KOPT-K1 (cell line): ENCODE measurements at regions not wholly inside any gene's neighbourhood (a gene's known extent, or its start where the extent isn't known, plus 50 kb on each side); places are given as distances from the start of the nearest gene placed in this dataset.

Experiments used
- H3K27ac ChIP-seq: fragments of 200-600 bp; sonication (generic); 2 replicates; pipeline ENCODE4 v1.5.1; 2016; ENCODE audit warnings: antibody characterized with exemption, mild to moderate bottlenecking, low read depth, low read length; ENCODE audit not compliant: poor library complexity, severe bottlenecking
- H3K36me3 ChIP-seq: fragments of 200-600 bp; sonication (generic); 2 replicates; pipeline ENCODE4 v1.5.1; 2017; ENCODE audit warnings: antibody characterized with exemption, mild to moderate bottlenecking, low read length, moderate library complexity; ENCODE audit not compliant: insufficient read depth
- H3K9me3 ChIP-seq: fragments of 200-600 bp; sonication (generic); 2 replicates; pipeline ENCODE4 v1.5.1; 2017; ENCODE audit warnings: antibody characterized with exemption, low read length, mild to moderate bottlenecking; ENCODE audit not compliant: insufficient read depth, poor library complexity, severe bottlenecking

- Histone ChIP-seq H3K36me3 (no peaks in the 10 kb centered on the region), H3K9me3 (no peaks in the 10 kb centered on the region)
Measured at GRCh38 chr13:89221557-89222158, 1550.5 kb downstream of the SLITRK5 start.

DNA sequence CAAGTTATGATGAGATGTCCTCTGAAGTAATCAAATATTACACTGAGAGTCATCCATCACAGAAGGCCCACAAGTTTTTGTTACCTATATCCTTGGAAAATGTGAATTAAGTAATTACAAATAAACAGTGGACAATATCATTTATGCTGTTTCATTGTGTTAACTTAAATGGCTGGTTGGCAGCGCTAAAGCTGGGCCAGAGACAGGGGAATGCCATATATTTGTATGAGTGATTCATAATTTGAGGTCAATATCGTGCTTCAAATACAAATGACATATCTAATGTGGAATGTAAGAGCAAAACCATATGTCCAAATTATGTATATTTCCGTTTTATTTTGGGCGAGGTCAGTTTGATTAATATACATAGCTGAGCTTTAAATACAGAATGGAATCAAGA is 1556.2 kb downstream of the SLITRK5 start:
- no peaks in the 10 kb centered on the region for H3K9me3 ChIP-seq
- H3K36me3 ChIP-seq = no peaks in the 10 kb centered on the region
- no peak overlapping the region for H3K27ac ChIP-seq

More at GRCh38 chr13:89221557-89222158, 1550.5 kb downstream of the SLITRK5 start:
- H3K27ac ChIP-seq = no peak overlapping the region

DNA sequence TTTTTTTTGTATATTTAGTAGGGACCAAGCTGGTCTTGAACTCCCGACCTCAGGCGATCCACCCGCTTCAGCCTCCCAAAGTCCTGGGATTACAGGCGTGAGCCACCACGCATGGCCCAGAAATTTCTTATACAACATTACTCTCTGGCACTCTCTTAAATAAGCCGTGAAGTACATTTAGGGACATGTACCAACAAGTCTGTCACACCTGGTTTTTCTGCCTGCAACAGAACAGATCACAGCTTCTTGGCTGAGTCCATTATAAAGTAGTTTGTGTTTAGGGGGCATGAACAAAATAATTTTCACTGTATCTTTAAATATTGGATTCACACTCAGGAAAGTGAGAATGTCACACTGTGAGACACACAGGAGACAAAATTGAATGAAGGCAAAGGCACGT is 1567.3 kb downstream of the SLITRK5 start:
- no peaks in the 10 kb centered on the region for H3K36me3 ChIP-seq
- no peak overlapping the region for H3K27ac ChIP-seq
- H3K9me3 ChIP-seq = no peaks in the 10 kb centered on the region

- Histone ChIP-seq H3K36me3 (no peaks in the 10 kb centered on the region), H3K9me3 (no peaks in the 10 kb centered on the region), H3K27ac (no peak overlapping the region)
Measured at GRCh38 chr13:89239361-89240127, 1568.4 kb downstream of the SLITRK5 start.

DNA sequence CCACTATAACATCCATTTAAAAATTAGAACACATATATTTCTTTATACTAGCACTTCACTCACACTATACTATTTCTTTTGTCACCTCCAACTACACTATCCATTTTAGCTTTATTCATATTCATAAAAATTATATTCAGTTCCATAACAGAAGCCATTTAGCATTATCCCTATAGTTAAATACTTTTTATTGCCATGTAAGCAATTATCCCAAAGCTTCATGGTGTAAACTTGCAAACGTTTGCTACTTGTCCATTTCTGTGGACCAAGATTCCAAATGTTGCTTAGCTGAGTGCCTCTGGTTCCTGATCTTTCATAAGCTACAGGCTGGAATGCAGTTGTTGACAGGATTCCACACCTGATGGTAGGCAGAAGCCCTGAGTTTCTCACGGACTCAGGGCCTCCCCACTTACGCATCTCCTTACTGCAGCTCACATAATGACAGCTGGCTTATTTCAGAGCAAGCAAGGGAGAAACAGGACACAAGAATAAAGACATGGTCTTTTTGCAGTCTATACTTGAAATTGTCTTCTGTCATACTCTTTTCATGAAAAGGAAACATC is 1584.8 kb downstream of the SLITRK5 start:
- Histone ChIP-seq H3K27ac (no peak overlapping the region), H3K36me3 (no peaks in the 10 kb centered on the region), H3K9me3 (peaks cover under 1% of the 10 kb centered on the region)

DNA sequence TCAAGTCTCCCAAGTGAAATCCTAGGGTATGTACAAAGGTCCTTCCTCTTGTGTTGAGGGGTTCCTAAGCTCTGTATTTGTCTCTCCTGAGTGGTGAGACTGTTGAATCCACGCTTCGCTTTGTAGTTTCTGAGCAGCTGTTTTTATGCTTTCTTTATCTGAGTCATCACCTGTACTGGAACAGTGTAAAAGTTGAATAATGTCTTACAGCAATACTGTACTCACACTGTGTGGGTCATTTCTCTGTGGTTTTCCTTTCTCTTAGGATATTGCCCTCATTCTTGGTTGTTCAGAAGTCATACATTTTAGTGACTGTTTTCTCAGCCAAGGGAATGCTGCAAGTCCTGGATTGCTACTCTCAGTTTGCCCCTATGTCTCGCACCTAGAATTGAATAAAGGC is 1596.6 kb downstream of the SLITRK5 start:
- Histone ChIP-seq H3K36me3 (no peaks in the 10 kb centered on the region), H3K27ac (no peak overlapping the region), H3K9me3 (no peaks in the 10 kb centered on the region)

DNA sequence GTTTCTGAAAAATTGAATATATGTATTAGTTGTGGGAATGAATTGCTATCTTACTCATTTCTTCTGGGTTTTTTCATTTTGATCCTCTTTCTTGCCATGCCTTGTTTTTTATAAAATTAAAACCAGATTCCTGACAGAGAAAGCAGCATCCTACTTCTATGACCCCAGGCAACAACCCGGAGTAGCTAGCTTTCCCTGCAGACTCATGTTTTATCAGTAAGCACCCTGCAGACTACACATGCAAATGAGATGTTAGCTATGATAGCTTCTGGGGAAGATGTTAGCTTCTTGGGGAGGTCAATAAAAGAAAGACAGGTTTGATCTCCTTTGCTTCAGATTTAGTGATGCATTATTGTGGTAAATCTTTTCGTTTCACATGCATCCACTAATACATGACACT is 1598.6 kb downstream of the SLITRK5 start:
- no peaks in the 10 kb centered on the region for H3K9me3 ChIP-seq
- H3K36me3 ChIP-seq = no peaks in the 10 kb centered on the region
- H3K27ac ChIP-seq = no peak overlapping the region

DNA sequence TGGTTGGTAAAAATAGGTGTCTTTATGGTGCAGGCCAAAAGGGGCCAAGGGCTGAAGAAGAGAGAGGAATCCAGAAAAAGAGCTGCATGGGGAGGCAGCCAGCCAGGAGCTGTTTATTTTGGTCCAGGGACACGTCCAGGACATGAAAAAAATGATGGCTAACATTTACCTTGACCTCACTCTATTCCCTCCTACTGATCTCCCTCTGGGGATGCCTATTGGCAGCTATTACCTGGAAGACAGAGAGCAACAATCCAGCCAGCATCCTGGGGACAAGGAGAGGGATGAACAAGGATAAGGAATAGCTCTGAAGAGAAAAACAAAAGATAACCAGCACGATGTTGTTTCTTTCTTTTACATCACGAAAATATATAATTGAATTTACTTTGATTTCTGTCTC is 1599.6 kb downstream of the SLITRK5 start:
- no peaks in the 10 kb centered on the region for H3K36me3 ChIP-seq
- H3K27ac ChIP-seq = no peak overlapping the region
- H3K9me3 ChIP-seq = no peaks in the 10 kb centered on the region

DNA sequence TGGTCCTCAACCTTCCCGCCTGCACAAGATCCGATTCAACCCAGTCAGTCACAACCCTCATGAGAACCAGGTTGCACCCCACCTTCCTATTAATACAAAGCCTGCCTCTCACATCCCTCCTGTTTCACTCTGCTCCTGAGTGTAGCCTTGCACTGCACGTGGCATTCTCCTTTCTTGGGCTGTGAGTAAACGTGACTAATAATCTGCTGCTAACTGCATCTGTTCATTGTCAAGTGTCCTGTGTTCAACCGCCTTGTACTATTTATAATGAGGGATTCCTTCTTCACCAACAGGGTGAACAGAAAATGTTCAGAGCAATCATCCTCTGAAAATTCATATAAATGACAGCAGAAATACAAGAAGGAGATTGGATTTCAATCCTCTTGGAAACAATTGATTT is 1608.2 kb downstream of the SLITRK5 start:
- no peak overlapping the region for H3K27ac ChIP-seq
- H3K9me3 ChIP-seq = no peaks in the 10 kb centered on the region
- H3K36me3 ChIP-seq = no peaks in the 10 kb centered on the region

DNA sequence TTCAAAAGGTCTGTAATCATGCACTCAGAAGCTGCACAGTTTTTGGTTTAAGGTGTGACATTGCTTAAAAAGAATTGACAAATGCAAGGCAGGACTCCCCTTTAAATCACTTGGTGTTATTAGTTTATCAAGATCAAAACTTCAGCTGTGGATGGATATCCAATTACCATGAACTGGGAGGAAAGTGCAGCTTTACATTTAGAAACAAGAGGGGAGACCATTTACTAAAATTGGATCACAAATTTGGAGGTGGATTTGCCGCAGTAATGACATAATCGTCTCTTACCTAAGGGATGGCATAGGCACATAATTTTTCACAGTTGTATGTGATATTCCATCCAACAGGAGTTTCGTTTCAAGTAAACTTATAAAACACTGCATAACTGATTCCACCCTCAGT is 1610.2 kb downstream of the SLITRK5 start:
- no peak overlapping the region for H3K27ac ChIP-seq
- no peaks in the 10 kb centered on the region for H3K9me3 ChIP-seq
- H3K36me3 ChIP-seq = no peaks in the 10 kb centered on the region

DNA sequence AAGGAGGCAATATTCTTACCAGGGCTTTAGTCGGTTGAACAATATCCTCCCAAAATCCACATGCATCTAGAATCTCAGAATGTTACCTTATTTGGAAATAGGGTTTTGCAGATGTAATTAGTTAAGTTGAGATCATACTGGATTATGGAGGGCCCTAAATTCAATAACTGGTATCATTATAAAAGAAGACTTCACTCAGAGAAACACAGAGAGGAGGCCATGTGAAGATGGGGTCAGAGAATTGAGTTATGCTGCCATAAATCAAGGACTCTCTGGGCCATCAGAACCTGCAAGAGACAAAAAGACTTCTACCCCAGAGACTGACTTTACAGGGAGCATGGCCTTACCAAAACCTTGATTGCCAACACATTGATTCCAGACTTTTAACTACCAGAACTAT is 1611.1 kb downstream of the SLITRK5 start:
- H3K9me3 ChIP-seq = no peaks in the 10 kb centered on the region
- H3K27ac ChIP-seq = no peak overlapping the region
- H3K36me3 ChIP-seq = no peaks in the 10 kb centered on the region

- Histone ChIP-seq H3K9me3 (no peaks in the 10 kb centered on the region), H3K27ac (no peak overlapping the region)
Measured at GRCh38 chr13:89287381-89287780, 1616.2 kb downstream of the SLITRK5 start.

DNA sequence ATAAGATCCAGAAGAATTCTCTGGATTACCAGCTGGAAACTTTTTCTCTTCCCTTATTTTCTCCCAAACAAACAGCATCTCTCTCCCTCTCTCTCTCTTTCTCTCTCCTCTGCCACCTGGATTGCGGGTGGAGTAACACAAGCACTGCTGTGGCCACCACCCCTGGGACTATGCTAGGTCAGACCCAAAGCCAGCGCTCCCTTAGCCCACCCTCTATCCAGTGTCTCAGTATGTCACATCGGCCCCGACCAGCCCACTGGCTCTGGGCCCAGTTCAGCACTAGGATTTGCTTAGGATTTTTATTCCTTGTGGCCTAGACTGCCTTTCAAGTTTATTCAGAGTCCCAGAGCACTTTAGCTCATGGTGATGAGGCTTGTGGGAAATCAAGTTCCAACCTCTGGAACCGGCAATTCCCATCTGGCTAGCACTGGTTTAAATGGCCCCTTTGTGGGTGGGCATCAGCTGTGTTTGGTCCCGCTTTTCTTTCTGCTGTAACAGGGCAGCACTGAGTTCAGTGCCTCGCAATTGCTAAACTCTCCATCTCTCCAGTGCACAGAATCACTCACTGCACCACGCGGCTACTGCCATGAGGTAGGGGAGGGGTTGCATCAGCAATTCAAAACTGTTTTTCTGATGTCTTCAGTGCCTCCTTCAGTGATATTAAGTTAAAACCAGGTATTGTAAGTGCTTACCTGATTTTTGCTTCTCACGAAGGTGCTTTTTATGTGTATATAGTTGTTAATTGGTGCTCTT is 1623.1 kb downstream of the SLITRK5 start:
- Histone ChIP-seq H3K36me3 (no peaks in the 10 kb centered on the region), H3K9me3 (no peaks in the 10 kb centered on the region)

More at GRCh38 chr13:89287381-89287780, 1616.2 kb downstream of the SLITRK5 start:
- no peaks in the 10 kb centered on the region for H3K36me3 ChIP-seq

DNA sequence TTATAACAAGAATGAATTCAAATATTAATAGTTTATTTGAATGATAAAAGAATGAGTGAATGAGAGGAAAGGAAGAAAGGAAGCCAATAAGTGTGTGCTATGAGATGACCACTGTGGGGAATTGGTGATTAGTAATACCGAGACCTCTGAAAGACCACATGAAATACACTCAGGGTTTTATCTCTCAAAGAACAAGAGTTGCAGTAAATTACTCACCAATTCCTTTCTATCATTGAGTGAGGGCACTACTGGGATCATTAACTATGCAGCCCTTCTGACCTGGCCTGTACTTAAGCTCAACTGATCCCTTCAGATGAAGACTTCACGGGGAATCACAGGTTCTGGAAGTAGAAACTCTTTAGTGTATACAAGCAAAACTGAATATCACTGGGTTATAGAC is 1636.1 kb downstream of the SLITRK5 start:
- H3K9me3 ChIP-seq = no peaks in the 10 kb centered on the region
- H3K27ac ChIP-seq = no peak overlapping the region
- no peaks in the 10 kb centered on the region for H3K36me3 ChIP-seq

More for the DNA sequence above, 1623.1 kb downstream of the SLITRK5 start:
- no peak overlapping the region for H3K27ac ChIP-seq
